Gastroesophageal sphincter (tissue), 4 donors: ENCODE measurements at regions not wholly inside any gene's neighbourhood (a gene's known extent, or its start where the extent isn't known, plus 50 kb on each side); places are given as distances from the start of the nearest gene placed in this dataset.

ENCODE experiments used
- ATAC-seq: fragments of 150-250 bp; one replicate; pipeline ENCODE4 v1.9.1; 2016; ENCODE audit warnings: mild to moderate bottlenecking, moderate library complexity
- H3K27ac ChIP-seq, 4 donors: fragments of 200-600 bp; sonication (generic) in 3 of 4; 1 replicate in 3 of 4; 2 replicates in 1 of 4; pipeline ENCODE4 v1.5.1; 2016 to 2019
- H3K27me3 ChIP-seq: fragments of 200-600 bp; sonication (generic); one replicate; pipeline ENCODE4 v1.5.1; 2019
- H3K36me3 ChIP-seq, 2 donors: fragments of 200-600 bp; sonication (generic); one replicate each; pipeline ENCODE4 v1.5.1; 2019; ENCODE audit warnings: control low read depth in 1 of 2
- H3K4me1 ChIP-seq, 3 donors: fragments of 200-600 bp; sonication (generic); 1 replicate in 2 of 3; 2 replicates in 1 of 3; pipeline ENCODE4 v1.5.1; 2016 to 2019; ENCODE audit warnings: control low read depth in 2 of 3
- H3K4me3 ChIP-seq, 2 donors: fragments of 200-600 bp; sonication (generic); one replicate each; pipeline ENCODE4 v1.5.1; 2019; ENCODE audit warnings: mild to moderate bottlenecking in 1 of 2, moderate library complexity in 1 of 2
- H3K9me3 ChIP-seq, 3 donors: fragments of 200-600 bp; sonication (generic); one replicate each; pipeline ENCODE4 v1.5.1; 2017 to 2019; ENCODE audit warnings: control low read depth in 2 of 3
- EP300 ChIP-seq: sonication (generic); formaldehyde crosslinking; IDR thresholded peaks from one replicate; pipeline ENCODE4 v1.6.1; 2017; ENCODE audit warnings: antibody characterized with exemption, mild to moderate bottlenecking
- POLR2A ChIP-seq, 2 donors: fragments of 450-650 bp; IDR thresholded peaks; one replicate each; pipeline ENCODE4 v1.6.1; 2017; ENCODE audit warnings: antibody characterized with exemption in 2 of 2, mild to moderate bottlenecking in 2 of 2, moderate library complexity in 1 of 2
- POLR2AphosphoS5 ChIP-seq: sonication (generic); formaldehyde crosslinking; IDR thresholded peaks from one replicate; pipeline ENCODE4 v1.6.1; 2017; ENCODE audit warnings: antibody characterized with exemption
- WGBS, 2 donors: methylation state at CpG; one replicate each; pipeline ENCODE4 v1.1.5; 2018; ENCODE audit warnings: low coverage in 1 of 2; 5-methylcytosine and 5-hydroxymethylcytosine counted together
- TF ChIP-seq, protein P1 (sequence below), 4 experiments: fragments of 200-600 bp in 2 of 4; fragments of 450-650 bp in 2 of 4; sonication (generic) in 1 of 4; IDR thresholded peaks; one replicate each; pipeline ENCODE4 v1.5.1; 2017 to 2019; ENCODE audit warnings: antibody characterized with exemption in 4 of 4, mild to moderate bottlenecking in 2 of 4, moderate library complexity in 2 of 4

DNA sequence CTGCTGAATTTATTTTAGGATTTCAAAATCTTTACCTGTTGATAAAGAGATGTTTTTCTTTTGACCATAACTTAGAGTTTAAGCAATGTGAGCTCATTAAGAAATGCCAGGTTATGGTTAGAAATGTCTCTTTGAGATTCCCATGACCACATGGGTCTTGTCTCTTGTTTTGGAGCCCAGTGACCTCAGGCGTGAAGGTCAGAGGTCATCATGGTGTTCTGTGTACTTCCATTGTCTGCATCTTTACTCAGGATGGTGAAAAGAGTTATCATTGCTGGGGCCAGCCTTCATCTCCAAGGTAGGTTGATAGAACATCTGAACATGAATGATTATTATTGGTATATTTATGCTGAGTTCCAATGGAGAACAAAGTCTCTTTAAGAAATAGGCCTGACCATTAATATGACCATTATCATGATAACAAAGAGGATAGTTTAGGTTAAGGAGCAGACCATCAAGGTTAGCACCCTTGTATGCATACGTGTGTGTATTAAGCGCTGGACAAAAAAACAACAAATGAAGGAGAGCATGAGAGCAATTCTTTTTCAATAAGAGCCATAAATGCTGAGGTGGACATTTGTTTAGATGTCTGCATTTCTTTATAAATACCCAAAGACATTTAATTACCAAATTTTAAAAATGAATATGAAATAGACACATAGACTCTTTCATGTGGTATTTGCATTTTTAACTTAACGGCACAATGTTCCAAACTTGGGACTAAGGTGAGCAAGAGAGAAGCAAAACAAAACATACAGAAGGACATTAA, 120.6 kb upstream of the PAQR3 start:
- H3K27ac ChIP-seq: no peak overlapping the region
- H3K36me3 ChIP-seq: no peaks in the 10 kb centered on the region
- H3K9me3 ChIP-seq: no peaks in the 10 kb centered on the region
- 96 to 98% methylated on average over 3 to 4 of the region's 4 CpGs for WGBS, 2 donors
- H3K4me1 ChIP-seq: peaks cover 0 to 19% (median 2%) of the 10 kb centered on the region in 3 donors
- no peaks in the 10 kb centered on the region for H3K27me3 ChIP-seq
- H3K4me3 ChIP-seq: no peak overlapping the region
- ATAC-seq: no peak
- no peak for TF ChIP-seq EP300
- TF ChIP-seq POLR2A (IDR thresholded peaks at IDR 0.05): no peak
- no peak for TF ChIP-seq POLR2AphosphoS5
- TF ChIP-seq, protein P1, sequence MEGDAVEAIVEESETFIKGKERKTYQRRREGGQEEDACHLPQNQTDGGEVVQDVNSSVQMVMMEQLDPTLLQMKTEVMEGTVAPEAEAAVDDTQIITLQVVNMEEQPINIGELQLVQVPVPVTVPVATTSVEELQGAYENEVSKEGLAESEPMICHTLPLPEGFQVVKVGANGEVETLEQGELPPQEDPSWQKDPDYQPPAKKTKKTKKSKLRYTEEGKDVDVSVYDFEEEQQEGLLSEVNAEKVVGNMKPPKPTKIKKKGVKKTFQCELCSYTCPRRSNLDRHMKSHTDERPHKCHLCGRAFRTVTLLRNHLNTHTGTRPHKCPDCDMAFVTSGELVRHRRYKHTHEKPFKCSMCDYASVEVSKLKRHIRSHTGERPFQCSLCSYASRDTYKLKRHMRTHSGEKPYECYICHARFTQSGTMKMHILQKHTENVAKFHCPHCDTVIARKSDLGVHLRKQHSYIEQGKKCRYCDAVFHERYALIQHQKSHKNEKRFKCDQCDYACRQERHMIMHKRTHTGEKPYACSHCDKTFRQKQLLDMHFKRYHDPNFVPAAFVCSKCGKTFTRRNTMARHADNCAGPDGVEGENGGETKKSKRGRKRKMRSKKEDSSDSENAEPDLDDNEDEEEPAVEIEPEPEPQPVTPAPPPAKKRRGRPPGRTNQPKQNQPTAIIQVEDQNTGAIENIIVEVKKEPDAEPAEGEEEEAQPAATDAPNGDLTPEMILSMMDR (IDR thresholded peaks at IDR 0.05): no peak

DNA sequence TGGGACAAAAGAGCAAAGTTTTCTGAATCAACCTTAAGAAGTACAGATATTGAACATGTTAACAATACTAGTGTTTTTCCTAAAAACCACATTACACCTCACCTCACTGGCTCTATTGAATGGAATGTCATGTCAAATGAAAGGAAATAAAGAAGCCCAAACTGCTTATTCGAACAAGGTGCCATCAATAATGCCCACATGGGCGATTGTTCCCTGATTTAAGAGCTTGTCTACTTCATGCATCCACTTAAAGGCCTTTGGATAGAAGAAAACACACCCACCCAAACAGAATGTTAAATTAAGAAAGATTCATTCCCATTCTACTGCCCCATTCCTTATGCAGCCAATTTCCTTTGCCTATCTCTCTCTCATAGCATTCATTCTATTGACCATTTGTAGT, 118.5 kb upstream of the PAQR3 start:
- TF ChIP-seq, protein P1 (IDR thresholded peaks at IDR 0.05): no peak
- TF ChIP-seq EP300 (no peak), POLR2A (IDR thresholded peaks at IDR 0.05) (no peak), POLR2AphosphoS5 (no peak)
- ATAC-seq: no peak
- Histone ChIP-seq H3K4me1 (peaks cover 0 to 2% (median under 1%) of the 10 kb centered on the region in 3 donors), H3K36me3 (no peaks in the 10 kb centered on the region), H3K27ac (no peak overlapping the region), H3K9me3 (no peaks in the 10 kb centered on the region), H3K4me3 (no peak overlapping the region), H3K27me3 (no peaks in the 10 kb centered on the region)
- WGBS, 2 donors: 87 to 94% methylated on average over 2 of the region's 2 CpGs

DNA sequence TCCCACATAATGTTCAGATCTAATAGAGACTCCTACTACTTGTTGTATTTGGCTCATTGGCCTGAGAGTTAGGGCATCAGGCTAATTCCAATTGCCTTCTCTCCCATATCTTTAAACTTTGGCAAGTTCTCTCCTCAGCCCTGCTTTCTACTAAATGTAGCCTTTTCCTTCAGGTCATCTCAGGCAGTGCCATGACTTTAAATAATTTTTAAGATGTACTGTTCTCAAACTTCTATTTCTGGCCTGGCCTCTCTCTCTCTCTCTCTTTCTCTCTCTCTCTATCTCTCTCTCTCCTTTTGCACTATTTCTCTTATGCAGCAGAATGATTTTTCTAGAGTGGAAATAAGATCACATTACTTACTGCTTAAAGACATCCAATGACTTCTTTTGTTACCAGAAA, 114.5 kb upstream of the PAQR3 start:
- peak overlapping the region in 2 of 4 donors; percentile 9 to 15 for H3K27ac ChIP-seq
- H3K36me3 ChIP-seq: no peaks in the 10 kb centered on the region
- no peak for ATAC-seq
- H3K9me3 ChIP-seq: no peaks in the 10 kb centered on the region
- TF ChIP-seq POLR2AphosphoS5 (no peak), EP300 (no peak), POLR2A (IDR thresholded peaks at IDR 0.05) (no peak)
- TF ChIP-seq, protein P1 (IDR thresholded peaks at IDR 0.05): no peak
- no peaks in the 10 kb centered on the region for H3K27me3 ChIP-seq
- no peak overlapping the region for H3K4me3 ChIP-seq
- H3K4me1 ChIP-seq: peaks cover 0 to 10% (median 8%) of the 10 kb centered on the region in 3 donors

DNA sequence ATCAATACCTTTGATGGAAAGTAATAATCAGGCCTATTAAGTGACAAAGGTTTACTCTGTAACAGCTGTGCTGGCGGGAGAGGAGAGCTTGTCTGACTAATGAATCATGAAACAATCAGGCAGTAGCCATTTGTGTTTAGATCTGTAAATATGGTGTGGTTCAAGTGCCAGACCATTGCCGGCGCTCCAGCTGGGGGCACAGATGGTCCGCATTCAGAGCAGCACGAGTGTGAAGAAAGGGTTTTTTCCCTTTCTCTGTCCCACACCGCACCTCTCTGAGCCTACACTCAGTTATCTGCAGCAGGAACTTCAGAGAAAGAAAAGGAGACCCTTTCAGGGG, 111.3 kb upstream of the PAQR3 start:
- ATAC-seq: no peak
- no peak for TF ChIP-seq EP300
- TF ChIP-seq POLR2A (IDR thresholded peaks at IDR 0.05): no peak
- TF ChIP-seq, protein P1 (IDR thresholded peaks at IDR 0.05): no peak
- TF ChIP-seq POLR2AphosphoS5: no peak
- 78% methylated on average over 3 of the region's 6 CpGs; no CpG with 5 or more reads in 1 of the 2 donors for WGBS, 2 donors
- Histone ChIP-seq H3K4me1 (peaks cover 0 to 36% (median 26%) of the 10 kb centered on the region in 3 donors), H3K4me3 (no peak overlapping the region), H3K27me3 (no peaks in the 10 kb centered on the region), H3K27ac (peak overlapping the region in 1 of 4 donors; percentile 58), H3K9me3 (no peaks in the 10 kb centered on the region), H3K36me3 (no peaks in the 10 kb centered on the region)
